Adipocyte (in vitro differentiated cells): ENCODE measurements at regions not wholly inside any gene's neighbourhood (a gene's known extent, or its start where the extent isn't known, plus 50 kb on each side); places are given as distances from the start of the nearest gene placed in this dataset.

Experiments used
- DNase-seq: peaks from one replicate; pipeline ENCODE4 v3.0.0-alpha.2; 2015; ENCODE audit warnings: low read depth
- H3K27me3 ChIP-seq: replicated peaks from 2 replicates; pipeline ENCODE4 v1.7.0; 2013; ENCODE audit warnings: mild to moderate bottlenecking, low read length, moderate library complexity; ENCODE audit not compliant: control insufficient read depth, insufficient read depth
- H3K36me3 ChIP-seq: 2 replicates; pipeline ENCODE4 v1.7.0; 2013; ENCODE audit warnings: low read length, mild to moderate bottlenecking, moderate library complexity; ENCODE audit not compliant: control insufficient read depth, insufficient read depth, severe bottlenecking
- H3K4me1 ChIP-seq: 2 replicates; pipeline ENCODE4 v1.7.0; 2013; ENCODE audit warnings: mild to moderate bottlenecking, low read length, moderate library complexity; ENCODE audit not compliant: control insufficient read depth, insufficient read depth
- H3K4me3 ChIP-seq: 2 replicates; pipeline ENCODE4 v1.7.0; 2013; ENCODE audit warnings: mild to moderate bottlenecking, low read length, moderate library complexity
- H3K9ac ChIP-seq: 2 replicates; pipeline ENCODE4 v1.7.0; 2013; ENCODE audit warnings: mild to moderate bottlenecking, low read length, moderate library complexity
- H3K9me3 ChIP-seq: 2 replicates; pipeline ENCODE4 v1.7.0; 2013; ENCODE audit warnings: mild to moderate bottlenecking, low read length, moderate library complexity; ENCODE audit not compliant: control insufficient read depth

- no peak overlapping the region for H3K4me3 ChIP-seq
- no peak for DNase-seq
- H3K4me1 ChIP-seq = no peaks in the 10 kb centered on the region
- no peak overlapping the region for H3K9ac ChIP-seq
- H3K36me3 ChIP-seq = no peaks in the 10 kb centered on the region
- H3K9me3 ChIP-seq = no peaks in the 10 kb centered on the region
- no peaks in the 10 kb centered on the region for H3K27me3 ChIP-seq
These were observed 186.7 kb upstream of the SLITRK2 start for GRCh38 chrX:145630806-145631435.

DNA sequence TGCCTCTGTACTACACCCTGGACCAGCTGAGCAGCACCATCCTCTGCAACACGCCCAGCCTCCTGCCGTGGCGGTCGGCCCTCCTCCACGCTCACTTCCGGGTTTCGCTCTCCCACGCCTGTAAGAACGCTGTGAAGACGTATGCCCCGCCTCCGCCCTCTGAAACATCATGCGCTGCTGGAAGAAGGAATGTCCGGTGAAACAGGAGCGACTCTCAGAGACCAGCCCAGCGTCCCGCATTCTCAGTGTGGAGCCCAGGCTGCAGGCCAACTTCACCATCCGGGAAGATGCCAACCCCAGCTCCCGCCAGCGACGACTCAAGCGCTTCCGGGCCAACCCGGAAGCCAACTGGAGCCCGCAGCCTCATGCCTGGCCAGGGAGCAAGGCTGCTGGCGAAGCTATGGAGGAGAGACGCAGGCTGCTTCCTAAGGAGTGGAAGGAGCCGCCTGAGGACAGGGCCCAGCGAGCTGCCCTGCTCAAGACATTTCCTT is 186.1 kb upstream of the SLITRK2 start:
- H3K4me3 ChIP-seq = no peak overlapping the region
- no peak overlapping the region for H3K9ac ChIP-seq
- no peaks in the 10 kb centered on the region for H3K27me3 ChIP-seq
- H3K9me3 ChIP-seq = no peaks in the 10 kb centered on the region
- H3K4me1 ChIP-seq = no peaks in the 10 kb centered on the region
- DNase-seq = no peak
- H3K36me3 ChIP-seq = no peaks in the 10 kb centered on the region

DNA sequence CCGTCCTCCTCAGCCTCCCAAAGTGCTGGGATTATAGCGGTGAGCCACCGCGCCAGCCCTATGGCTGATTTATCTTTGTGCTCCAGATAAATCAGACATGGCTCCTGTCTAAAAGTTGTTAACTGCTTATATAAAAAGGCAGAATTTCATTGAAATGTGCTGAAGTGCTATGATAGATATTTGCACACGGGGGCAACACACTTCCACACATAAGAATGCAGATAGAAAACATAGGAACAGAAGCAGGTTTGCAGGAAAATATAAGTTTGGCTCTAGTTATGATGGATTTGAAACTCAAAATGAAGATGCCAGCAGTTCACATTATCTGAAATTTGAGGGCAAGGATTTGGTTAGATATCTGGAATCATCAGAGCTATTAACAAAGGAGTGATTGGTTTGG is 163.1 kb upstream of the SLITRK2 start:
- Histone ChIP-seq H3K4me1 (no peaks in the 10 kb centered on the region), H3K4me3 (no peak overlapping the region), H3K9ac (no peak overlapping the region), H3K9me3 (peaks cover 4% of the 10 kb centered on the region), H3K27me3 (no peaks in the 10 kb centered on the region), H3K36me3 (no peaks in the 10 kb centered on the region)
- DNase-seq = no peak

DNA sequence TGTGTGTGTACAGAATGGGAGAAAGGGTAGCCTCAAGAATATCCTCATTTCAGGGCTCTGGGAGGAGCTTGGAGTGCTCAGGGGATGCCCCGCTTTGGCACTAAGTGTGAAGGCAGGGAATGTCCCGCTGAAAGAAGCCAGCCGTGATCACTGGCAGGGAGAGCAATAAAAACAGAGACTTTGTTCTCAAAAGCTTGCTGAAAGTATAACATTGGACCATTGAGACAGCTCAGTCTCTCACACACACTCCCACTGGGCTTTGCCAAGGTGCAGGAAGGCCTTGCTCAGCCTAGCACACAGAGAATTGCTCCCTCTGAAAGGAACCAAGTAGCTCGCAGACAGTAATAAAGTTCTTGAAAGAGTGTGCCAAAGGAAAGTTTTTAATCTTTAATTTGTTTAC is 143.8 kb upstream of the SLITRK2 start:
- H3K9me3 ChIP-seq = peaks cover 5% of the 10 kb centered on the region
- H3K36me3 ChIP-seq = no peaks in the 10 kb centered on the region
- no peak overlapping the region for H3K9ac ChIP-seq
- no peaks in the 10 kb centered on the region for H3K4me1 ChIP-seq
- H3K4me3 ChIP-seq = no peak overlapping the region
- no peaks in the 10 kb centered on the region for H3K27me3 ChIP-seq
- no peak for DNase-seq

DNA sequence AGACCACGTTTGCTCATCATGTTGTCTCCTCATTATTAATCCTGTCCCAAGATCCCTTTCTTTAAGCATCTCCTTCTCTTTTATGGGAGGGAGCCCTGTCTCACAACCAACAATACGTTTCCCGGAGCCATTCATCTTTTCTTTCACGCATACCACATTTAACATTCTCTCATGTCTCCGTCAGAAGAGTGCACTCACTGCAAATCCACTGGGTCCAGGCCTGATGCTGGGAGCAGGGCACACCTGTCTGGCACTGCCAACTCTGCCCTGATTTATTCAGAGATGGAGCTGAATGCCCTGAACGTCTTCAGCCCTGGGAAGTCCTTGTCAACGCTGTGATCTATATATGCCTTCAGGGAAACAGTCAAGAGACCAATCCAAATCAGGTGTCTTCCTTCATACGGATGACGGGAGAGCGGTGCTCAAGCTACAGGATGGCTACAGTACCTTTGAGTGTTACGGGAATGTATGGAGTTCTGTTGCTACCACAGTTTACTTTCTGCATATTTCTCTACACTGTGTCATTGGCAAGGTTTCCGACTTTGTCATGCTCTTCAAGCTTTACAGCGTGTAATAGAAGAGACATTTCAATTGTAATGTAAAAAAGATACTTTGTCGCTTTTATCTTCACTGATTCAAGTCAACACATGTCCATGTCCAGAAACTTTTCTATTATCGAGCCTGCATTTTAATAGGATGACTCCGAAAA is 140.4 kb upstream of the SLITRK2 start:
- no peaks in the 10 kb centered on the region for H3K36me3 ChIP-seq
- DNase-seq = no peak
- no peaks in the 10 kb centered on the region for H3K4me1 ChIP-seq
- no peak overlapping the region for H3K9ac ChIP-seq
- no peak overlapping the region for H3K4me3 ChIP-seq
- H3K27me3 ChIP-seq = no peaks in the 10 kb centered on the region
- peaks cover 5% of the 10 kb centered on the region for H3K9me3 ChIP-seq

- Histone ChIP-seq H3K9me3 (no peaks in the 10 kb centered on the region), H3K36me3 (no peaks in the 10 kb centered on the region), H3K9ac (no peak overlapping the region), H3K27me3 (no peaks in the 10 kb centered on the region), H3K4me3 (no peak overlapping the region), H3K4me1 (no peaks in the 10 kb centered on the region)
- no peak for DNase-seq
These were observed 134.9 kb upstream of the SLITRK2 start for GRCh38 chrX:145682518-145683298.

DNA sequence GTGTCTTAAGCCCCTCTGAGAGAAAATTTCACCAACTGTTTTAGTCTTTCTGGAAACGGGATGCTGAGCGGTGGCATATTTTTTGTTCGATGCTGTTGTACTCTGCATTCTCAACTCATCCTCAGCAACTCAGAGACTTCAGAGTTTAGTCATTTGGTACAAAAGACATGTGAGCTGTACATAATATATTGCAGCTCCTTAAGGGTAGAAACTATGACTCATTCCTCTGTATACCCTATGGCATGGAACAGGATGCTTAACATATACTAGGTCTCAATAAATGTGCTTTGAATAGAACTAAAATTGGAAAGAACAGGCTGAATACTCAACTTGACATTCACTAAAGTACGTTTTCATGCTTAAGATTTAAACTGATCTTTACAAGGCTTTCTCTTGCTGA is 130.5 kb upstream of the SLITRK2 start:
- Histone ChIP-seq H3K4me1 (no peaks in the 10 kb centered on the region), H3K9ac (no peak overlapping the region), H3K4me3 (no peak overlapping the region), H3K9me3 (no peaks in the 10 kb centered on the region), H3K36me3 (no peaks in the 10 kb centered on the region), H3K27me3 (no peaks in the 10 kb centered on the region)
- no peak for DNase-seq

DNA sequence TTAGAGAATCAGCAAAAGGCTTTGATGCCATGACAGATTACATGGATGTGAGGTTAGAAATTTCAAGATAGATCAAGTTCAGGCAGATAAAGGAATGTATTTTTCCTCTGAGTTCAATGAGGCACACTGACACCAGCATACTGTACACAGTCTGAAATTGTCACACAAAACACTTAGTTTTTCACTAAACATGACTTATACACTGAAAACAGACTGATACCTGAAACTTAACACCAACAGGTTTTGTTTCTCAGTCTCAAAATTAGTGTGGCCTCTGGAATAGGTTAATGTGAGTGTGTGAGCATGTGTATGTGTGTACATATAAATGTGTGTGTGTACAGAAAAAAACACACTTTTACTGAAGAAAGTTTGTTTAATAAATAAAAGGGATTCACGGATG is 129.9 kb upstream of the SLITRK2 start:
- no peak overlapping the region for H3K9ac ChIP-seq
- H3K27me3 ChIP-seq = no peaks in the 10 kb centered on the region
- no peak for DNase-seq
- no peaks in the 10 kb centered on the region for H3K4me1 ChIP-seq
- no peaks in the 10 kb centered on the region for H3K9me3 ChIP-seq
- no peaks in the 10 kb centered on the region for H3K36me3 ChIP-seq
- no peak overlapping the region for H3K4me3 ChIP-seq

DNA sequence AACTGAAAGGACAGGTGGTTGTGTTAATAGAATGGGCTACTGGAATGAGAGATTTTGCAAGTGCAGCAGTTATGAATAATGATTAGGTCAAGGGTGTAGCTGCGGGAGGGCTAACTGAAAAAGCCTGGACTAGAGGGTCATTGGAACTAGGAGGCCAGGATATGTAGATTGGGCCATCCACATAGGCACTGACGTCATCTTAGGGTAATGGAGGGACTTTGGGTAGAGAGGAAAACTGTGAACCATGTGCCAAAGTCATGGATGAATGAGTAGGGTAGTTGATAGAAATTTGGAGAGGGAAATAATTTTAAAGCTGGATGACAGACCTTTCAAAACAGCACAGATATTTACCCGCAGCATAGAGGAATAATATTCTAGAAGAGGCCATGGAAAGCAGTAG is 123.6 kb upstream of the SLITRK2 start:
- DNase-seq = no peak
- Histone ChIP-seq H3K9me3 (no peaks in the 10 kb centered on the region), H3K27me3 (no peaks in the 10 kb centered on the region), H3K4me3 (no peak overlapping the region), H3K4me1 (no peaks in the 10 kb centered on the region), H3K36me3 (no peaks in the 10 kb centered on the region), H3K9ac (no peak overlapping the region)

- no peak overlapping the region for H3K9ac ChIP-seq
- H3K4me1 ChIP-seq = no peaks in the 10 kb centered on the region
- DNase-seq = no peak
These were observed 101.9 kb upstream of the SLITRK2 start for GRCh38 chrX:145715641-145716138.

DNA sequence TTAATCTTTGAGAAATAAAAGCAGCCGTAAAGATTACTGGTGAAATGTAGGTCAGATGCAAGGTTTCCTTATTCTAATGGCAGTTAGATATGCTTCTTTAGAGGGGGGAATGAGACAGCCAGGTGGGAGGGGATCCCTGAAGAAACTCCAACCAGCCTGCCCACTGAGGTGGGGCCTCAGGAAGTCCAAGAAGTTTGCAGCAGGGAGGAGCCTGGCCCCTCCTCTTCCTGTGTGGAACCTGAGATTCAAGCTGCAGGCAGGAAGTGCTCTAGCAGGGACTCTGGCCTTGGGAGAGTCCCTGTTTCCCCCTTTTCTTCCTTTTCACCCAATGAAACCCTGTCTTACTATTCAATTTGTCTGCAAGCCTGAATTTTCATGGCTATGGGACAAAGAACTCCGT is 101.4 kb upstream of the SLITRK2 start:
- no peaks in the 10 kb centered on the region for H3K4me1 ChIP-seq
- H3K27me3 ChIP-seq = peaks cover 4% of the 10 kb centered on the region
- no peaks in the 10 kb centered on the region for H3K36me3 ChIP-seq
- DNase-seq = no peak
- no peaks in the 10 kb centered on the region for H3K9me3 ChIP-seq
- no peak overlapping the region for H3K9ac ChIP-seq
- H3K4me3 ChIP-seq = no peak overlapping the region

More at GRCh38 chrX:145715641-145716138, 101.9 kb upstream of the SLITRK2 start:
- no peaks in the 10 kb centered on the region for H3K9me3 ChIP-seq
- H3K4me3 ChIP-seq = no peak overlapping the region
- H3K27me3 ChIP-seq = peaks cover 4% of the 10 kb centered on the region
- no peaks in the 10 kb centered on the region for H3K36me3 ChIP-seq
